Endodermal cell (in vitro differentiated cells): ENCODE measurements at regions not wholly inside any gene's neighbourhood (a gene's known extent, or its start where the extent isn't known, plus 50 kb on each side); places are given as distances from the start of the nearest gene placed in this dataset.

Source experiments
- DNase-seq: peaks from one replicate; pipeline ENCODE4 v3.0.0-alpha.2; 2017
- H3K27ac ChIP-seq: 2 replicates; pipeline ENCODE4 v1.5.1; 2013; ENCODE audit warnings: mild to moderate bottlenecking, low read depth, low read length, moderate library complexity
- H3K27me3 ChIP-seq: 2 replicates; pipeline ENCODE4 v1.6.1; 2013; ENCODE audit warnings: mild to moderate bottlenecking, low read length, moderate library complexity; ENCODE audit not compliant: insufficient read depth, control insufficient read depth, poor library complexity, severe bottlenecking
- H3K36me3 ChIP-seq: 2 replicates; pipeline ENCODE4 v1.7.0; 2013; ENCODE audit warnings: mild to moderate bottlenecking, low read length, moderate library complexity; ENCODE audit not compliant: control insufficient read depth, insufficient read depth
- H3K4me1 ChIP-seq: one replicate; pipeline ENCODE4 v1.7.0; 2013; ENCODE audit warnings: low read length; ENCODE audit not compliant: control insufficient read depth, insufficient read depth
- H3K4me3 ChIP-seq: 2 replicates; pipeline ENCODE4 v1.5.1; 2013; ENCODE audit warnings: mild to moderate bottlenecking, low read length, moderate library complexity
- H3K9ac ChIP-seq: 2 replicates; pipeline ENCODE4 v1.6.1; 2013; ENCODE audit warnings: mild to moderate bottlenecking, low read length, moderate library complexity; ENCODE audit not compliant: poor library complexity, severe bottlenecking; ENCODE audit errors: extremely low read depth
- H3K9me3 ChIP-seq: 2 replicates; pipeline ENCODE4 v1.6.1; 2013; ENCODE audit warnings: mild to moderate bottlenecking, low read length, moderate library complexity; ENCODE audit not compliant: control insufficient read depth
- H3K27ac Mint-ChIP-seq: 2 replicates; pipeline ENCODE4 v1.8.0; 2020; ENCODE audit warnings: mixed read lengths
- H3K27me3 Mint-ChIP-seq: 2 replicates; pipeline ENCODE4 v1.8.0; 2021; ENCODE audit warnings: mild to moderate bottlenecking, mixed read lengths; ENCODE audit not compliant: insufficient read depth
- H3K36me3 Mint-ChIP-seq: 2 replicates; pipeline ENCODE4 v1.8.0; 2020; ENCODE audit warnings: low read depth, mixed read lengths
- H3K4me1 Mint-ChIP-seq: 2 replicates; pipeline ENCODE4 v1.8.0; 2020; ENCODE audit warnings: mixed read lengths
- H3K4me3 Mint-ChIP-seq: 2 replicates; pipeline ENCODE4 v1.8.0; 2020; ENCODE audit warnings: mild to moderate bottlenecking, moderate library complexity, mixed read lengths
- H3K9me3 Mint-ChIP-seq: 2 replicates; pipeline ENCODE4 v1.8.0; 2020; ENCODE audit warnings: mild to moderate bottlenecking, mixed read lengths
- CTCF ChIP-seq: fragments of 200-600 bp; sonication (generic); conservative IDR thresholded peaks from 2 replicates; pipeline ENCODE4 v1.5.0; 2021; ENCODE audit warnings: antibody characterized with exemption, mild to moderate bottlenecking
- WGBS, 2 experiments: methylation state at CpG; one replicate each; pipeline versions ENCODE4 v1.1.5 to v1.1.7; 2013; ENCODE audit warnings: missing lambda C conversion rate in 2 of 2, mixed read lengths in 1 of 2; ENCODE audit not compliant: insufficient coverage in 1 of 2, insufficient read length in 1 of 2; 5-methylcytosine and 5-hydroxymethylcytosine counted together

DNA sequence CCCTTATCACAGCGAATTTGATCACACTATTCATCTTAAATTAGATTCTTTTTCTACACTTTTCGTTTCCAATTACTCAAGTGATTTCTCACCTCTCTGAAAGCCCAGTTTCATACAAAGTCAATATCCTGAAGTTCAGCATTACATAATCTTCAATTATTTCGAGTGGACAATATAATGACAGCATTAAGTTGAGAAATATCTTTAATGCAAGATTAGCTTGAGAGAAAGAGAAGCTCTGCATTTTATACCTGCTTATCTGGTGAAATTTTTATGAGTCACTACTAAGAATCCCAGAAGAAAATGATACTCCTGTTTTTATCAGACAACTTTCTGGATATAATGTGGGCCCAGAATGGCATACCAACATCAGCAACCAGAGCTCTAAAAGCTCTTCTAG lies 509.6 kb downstream of the KCNJ2 start:
- Mint-ChIP-seq H3K27ac (no peak overlapping the region), H3K4me3 (no peak overlapping the region), H3K36me3 (no peaks in the 10 kb centered on the region), H3K9me3 (no peaks in the 10 kb centered on the region), H3K27me3 (peaks cover 8% of the 10 kb centered on the region), H3K4me1 (peaks cover 22% of the 10 kb centered on the region)
- Histone ChIP-seq H3K4me3 (no peak overlapping the region), H3K9me3 (no peaks in the 10 kb centered on the region), H3K9ac (no peak overlapping the region), H3K27me3 (no peaks in the 10 kb centered on the region), H3K36me3 (no peaks in the 10 kb centered on the region), H3K27ac (no peak overlapping the region), H3K4me1 (no peaks in the 10 kb centered on the region)
- 91 to 100% methylated on average over 2 to 3 of the region's 3 CpGs for WGBS, 2 experiments
- no peak for DNase-seq
- TF ChIP-seq CTCF, result no peak

DNA sequence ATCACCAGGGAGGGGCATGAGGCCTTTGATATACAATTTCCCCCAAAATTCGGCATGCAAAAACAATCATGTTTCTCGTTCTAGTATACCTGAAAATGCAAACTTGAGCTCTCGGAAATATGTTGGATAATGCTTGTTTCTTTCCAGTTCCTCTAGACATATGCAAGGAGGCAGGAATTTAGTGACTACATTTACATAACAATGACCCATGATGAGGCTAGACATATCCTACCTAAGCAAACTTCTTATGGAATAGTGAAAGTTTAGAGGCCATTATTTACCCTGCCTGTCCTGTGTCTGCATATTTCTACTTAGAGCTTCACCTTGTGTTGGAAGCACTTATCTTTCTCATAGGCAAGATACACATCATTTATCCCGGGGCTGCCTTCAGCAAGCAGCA lies 514.6 kb downstream of the KCNJ2 start:
- H3K27me3 Mint-ChIP-seq, result peaks cover 4% of the 10 kb centered on the region
- H3K27me3 ChIP-seq, result no peaks in the 10 kb centered on the region
- H3K9ac ChIP-seq, result no peak overlapping the region
- H3K9me3 ChIP-seq, result no peaks in the 10 kb centered on the region
- peaks cover 2% of the 10 kb centered on the region for H3K9me3 Mint-ChIP-seq
- H3K4me1 Mint-ChIP-seq, result peaks cover 11% of the 10 kb centered on the region
- H3K36me3 ChIP-seq, result no peaks in the 10 kb centered on the region
- no peak overlapping the region for H3K27ac ChIP-seq
- no peaks in the 10 kb centered on the region for H3K36me3 Mint-ChIP-seq
- DNase-seq, result no peak
- H3K4me3 ChIP-seq, result no peak overlapping the region
- H3K4me3 Mint-ChIP-seq, result no peak overlapping the region
- no peaks in the 10 kb centered on the region for H3K4me1 ChIP-seq
- WGBS, 2 experiments, result 80 to 92% methylated on average over 2 to 4 of the region's 4 CpGs
- no peak overlapping the region for H3K27ac Mint-ChIP-seq
- no peak for TF ChIP-seq CTCF

DNA sequence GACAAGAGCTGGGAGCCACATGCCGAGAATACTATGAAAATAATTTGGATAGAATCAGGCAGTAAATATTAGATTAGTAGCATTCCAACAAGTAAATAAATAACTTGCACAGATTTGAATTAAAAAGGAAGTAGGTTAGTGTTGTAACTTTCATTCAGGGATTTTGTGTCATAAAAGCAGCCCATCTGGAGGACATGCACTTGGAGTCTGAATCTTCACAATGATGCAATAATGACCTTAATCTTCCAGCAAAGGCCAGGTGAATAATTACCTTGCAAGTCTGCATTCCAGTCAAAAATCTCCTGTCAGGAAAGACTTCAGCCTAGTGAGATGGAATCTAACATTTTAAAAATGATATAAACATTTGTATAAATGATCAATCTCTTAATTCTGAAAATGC lies 518.1 kb downstream of the KCNJ2 start:
- no CpG with 5 or more reads among the region's 1 CpG for WGBS, 2 experiments
- Histone ChIP-seq H3K4me1 (no peaks in the 10 kb centered on the region), H3K27ac (no peak overlapping the region), H3K36me3 (no peaks in the 10 kb centered on the region), H3K4me3 (no peak overlapping the region), H3K9me3 (no peaks in the 10 kb centered on the region), H3K27me3 (no peaks in the 10 kb centered on the region), H3K9ac (no peak overlapping the region)
- TF ChIP-seq CTCF, result no peak
- H3K4me3 Mint-ChIP-seq, result no peak overlapping the region
- peaks cover 2% of the 10 kb centered on the region for H3K9me3 Mint-ChIP-seq
- H3K4me1 Mint-ChIP-seq, result peaks cover 11% of the 10 kb centered on the region
- DNase-seq, result no peak
- H3K27ac Mint-ChIP-seq, result no peak overlapping the region
- no peaks in the 10 kb centered on the region for H3K27me3 Mint-ChIP-seq
- H3K36me3 Mint-ChIP-seq, result no peaks in the 10 kb centered on the region
